ENCODE measurements at regions not wholly inside any gene's neighbourhood (a gene's known extent, or its start where the extent isn't known, plus 50 kb on each side); places are given as distances from the start of the nearest gene placed in this dataset.

- TF ChIP-seq CTCF (IDR thresholded peaks at IDR 0.05; ENCODE audit: low read depth, low read length, poor library complexity, severe bottlenecking) (no peak), EZH2phosphoT487 (IDR thresholded peaks at IDR 0.05; ENCODE audit: borderline replicate concordance, low read length) (no peak)
Measured at GRCh38 chr2:177316756-177317155, 52.2 kb upstream of the NFE2L2 start.
